Erythroblast (primary cell): ENCODE measurements at regions not wholly inside any gene's neighbourhood (a gene's known extent, or its start where the extent isn't known, plus 50 kb on each side); places are given as distances from the start of the nearest gene placed in this dataset.
"Not testable (repeated sequence)": the region's sequence is repeated elsewhere in the genome, so short reads cannot be mapped to it uniquely, and the experiment has no call there.

ENCODE experiments used
- DNase-seq, 2 experiments: peaks; one replicate each; lab custom pipeline; 2025; lab: John Stamatoyannopoulos, UW
- GATA1 ChIP-seq: IDR thresholded peaks from 2 replicates; pipeline ENCODE4 v1.6.1; 2011; ENCODE audit warnings: low read depth, mild to moderate bottlenecking, control low read depth, low read length, moderate library complexity
- POLR2A ChIP-seq: IDR thresholded peaks from 2 replicates; pipeline ENCODE4 v1.6.1; 2011; ENCODE audit warnings: mild to moderate bottlenecking, low read length

DNA sequence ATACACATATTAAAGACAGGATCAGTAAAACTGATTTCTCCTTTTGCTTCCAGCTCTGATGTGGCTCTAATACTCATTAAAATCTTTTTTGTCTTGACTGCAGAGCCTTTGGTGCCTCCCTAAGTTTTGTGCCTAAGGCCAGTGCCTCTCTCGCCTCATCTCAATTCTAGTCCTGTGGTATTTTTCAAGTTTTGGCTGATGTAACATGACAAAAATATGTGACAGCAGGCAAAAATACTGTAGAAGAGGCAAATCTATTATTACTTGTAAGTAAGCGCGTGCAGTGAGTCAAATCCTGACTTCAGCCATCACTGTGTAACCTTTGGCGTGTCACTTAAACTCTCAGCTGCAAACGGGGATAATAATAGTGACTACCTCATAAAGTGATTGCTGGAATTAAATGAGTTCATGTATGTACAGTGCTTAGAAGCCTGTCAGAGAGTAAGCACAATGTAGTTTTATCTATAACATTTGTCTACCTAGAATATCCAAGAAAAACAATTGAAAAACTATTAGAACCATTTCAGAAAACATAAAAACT, 74.0 kb downstream of the MAB21L3 start:
- TF ChIP-seq POLR2A, result no peak
- no peak for TF ChIP-seq GATA1
- no peak for DNase-seq

DNA sequence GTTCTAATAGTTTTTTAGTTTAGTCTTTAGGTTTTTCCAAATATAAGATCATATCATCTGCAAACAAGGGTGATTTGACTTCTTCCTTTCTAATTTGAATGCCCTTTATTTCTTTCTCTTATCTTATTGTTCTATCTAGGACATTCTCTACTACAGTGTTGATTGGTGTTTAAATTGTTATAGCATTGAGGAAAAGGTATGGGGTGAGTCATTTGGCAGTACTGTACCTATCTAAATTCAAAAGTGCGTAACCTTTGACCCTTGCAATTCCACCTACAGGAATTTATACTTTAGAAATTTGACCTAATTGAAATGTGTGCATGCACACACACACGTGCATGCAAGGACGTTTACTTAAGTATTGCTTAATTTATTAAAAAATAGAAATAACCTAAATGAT, 78.3 kb downstream of the MAB21L3 start:
- TF ChIP-seq GATA1 (no peak), POLR2A (no peak)
- no peak for DNase-seq

DNA sequence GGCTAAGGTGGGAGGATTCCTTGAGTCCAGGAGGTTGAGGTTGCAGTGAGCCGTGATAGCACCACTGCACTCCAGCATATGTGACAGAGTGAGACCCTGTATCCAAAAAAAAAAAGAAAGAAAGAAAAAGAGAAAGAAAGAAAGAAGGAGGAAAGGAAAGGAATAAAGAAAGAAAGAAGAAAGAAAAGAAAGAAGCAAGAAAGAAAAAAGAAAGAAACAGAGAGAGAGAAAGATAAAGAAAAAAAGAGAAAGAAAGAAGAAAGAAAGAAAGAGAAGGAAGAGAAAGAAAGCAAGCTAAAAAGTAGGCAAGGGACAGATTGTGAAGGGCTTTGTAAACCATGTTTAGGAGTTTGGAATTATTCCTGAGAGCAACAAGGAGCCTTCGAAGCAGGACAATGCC, 80.1 kb downstream of the MAB21L3 start:
- no peak for DNase-seq
- TF ChIP-seq POLR2A (no peak), GATA1 (no peak)

DNA sequence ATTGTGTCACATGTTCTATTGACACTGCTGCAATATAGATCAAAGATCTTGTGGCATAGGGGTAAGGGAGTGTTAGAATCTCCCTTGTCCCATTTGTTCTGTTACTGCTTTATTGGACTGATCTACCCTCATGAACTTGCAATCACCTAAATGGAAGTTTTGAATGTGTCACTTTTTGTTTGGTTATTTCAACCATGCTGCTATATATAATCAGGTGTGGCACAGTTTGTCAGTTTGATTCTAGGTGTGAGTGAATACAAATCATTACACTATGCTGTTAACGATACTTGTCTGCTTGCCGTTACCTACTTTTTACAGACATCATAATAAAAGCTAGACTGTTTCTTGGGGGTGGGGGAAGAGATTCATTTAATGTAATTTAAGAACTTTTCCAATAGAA, 82.6 kb downstream of the MAB21L3 start:
- TF ChIP-seq POLR2A (no peak), GATA1 (no peak)
- no peak for DNase-seq

DNA sequence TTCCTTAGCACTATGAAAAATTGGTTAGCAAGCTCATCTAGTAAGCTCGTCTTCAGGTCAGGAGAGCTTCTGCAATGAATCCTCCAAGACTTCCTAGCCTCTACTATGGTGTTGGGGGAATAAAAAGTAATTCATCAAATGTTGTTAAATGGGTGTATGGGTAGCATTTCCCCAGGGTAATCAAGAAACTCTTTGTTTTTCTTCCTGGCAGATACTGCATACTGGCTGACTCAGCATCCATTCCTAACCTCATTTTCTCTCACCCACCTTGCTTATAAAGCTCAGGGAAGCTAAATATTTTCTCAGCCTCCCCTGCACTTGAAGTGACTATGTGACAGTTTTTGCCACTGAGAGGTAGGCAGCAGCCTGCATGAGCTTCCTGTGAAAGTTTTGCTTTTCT, 83.4 kb downstream of the MAB21L3 start:
- TF ChIP-seq POLR2A (no peak), GATA1 (no peak)
- no peak for DNase-seq

DNA sequence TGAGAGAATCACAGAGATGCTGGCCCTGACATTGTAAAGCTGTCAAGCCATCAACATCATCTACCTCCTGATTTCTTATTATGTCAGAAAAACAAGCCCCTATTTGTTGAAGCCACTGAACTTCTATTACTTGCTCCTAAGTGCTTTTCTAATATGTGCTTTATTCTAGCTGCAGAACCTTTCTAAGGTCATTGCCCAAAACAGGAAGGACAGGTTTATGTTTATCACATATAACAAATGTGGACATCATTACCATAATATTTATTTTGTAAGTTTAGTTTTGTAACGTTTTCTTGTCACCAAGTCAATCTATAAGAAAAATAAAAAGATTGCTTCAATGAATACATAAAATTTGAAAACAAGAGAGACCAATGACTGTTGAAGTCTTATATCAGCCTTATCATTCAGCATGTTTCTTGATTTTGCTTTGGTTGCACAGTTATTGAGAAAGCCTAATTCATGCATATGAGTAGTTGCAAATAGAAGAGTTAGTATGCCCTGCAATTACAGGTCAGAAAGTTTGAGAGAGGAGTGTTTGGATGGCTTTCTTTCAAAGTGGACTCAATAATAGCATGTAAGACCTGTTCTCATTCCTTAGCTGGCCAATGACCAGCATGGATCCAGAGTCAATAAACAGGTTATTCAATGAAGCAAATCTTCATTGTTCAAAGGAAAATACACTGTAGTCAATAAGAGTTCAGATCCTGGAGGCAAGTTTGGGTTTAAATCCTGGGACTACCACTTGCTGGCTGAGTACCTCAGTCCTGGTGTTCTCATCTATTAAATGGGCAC, 84.1 kb downstream of the MAB21L3 start:
- DNase-seq, result no peak
- no peak for TF ChIP-seq GATA1
- no peak for TF ChIP-seq POLR2A

DNA sequence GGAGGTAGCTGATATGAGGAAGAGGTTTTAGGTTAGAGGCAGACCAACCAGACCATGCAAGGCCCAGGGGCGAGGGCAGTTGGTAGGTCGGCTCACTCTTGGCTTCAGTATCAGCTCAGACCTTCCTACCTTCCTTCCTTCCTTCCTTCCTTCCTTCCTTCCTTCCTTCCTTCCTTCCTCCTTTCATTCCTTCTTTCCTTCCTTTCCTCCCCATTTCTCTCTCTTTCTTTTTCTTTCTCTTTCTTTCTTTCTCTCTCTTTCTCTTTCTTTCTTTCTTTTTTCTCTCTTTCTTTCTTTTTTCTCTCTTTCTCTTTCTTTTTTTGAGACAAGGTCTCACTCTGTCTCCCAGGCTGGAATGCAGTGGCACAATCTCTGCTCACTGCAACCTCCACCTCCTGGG, 89.1 kb downstream of the MAB21L3 start:
- not testable (repeated sequence) for DNase-seq

DNA sequence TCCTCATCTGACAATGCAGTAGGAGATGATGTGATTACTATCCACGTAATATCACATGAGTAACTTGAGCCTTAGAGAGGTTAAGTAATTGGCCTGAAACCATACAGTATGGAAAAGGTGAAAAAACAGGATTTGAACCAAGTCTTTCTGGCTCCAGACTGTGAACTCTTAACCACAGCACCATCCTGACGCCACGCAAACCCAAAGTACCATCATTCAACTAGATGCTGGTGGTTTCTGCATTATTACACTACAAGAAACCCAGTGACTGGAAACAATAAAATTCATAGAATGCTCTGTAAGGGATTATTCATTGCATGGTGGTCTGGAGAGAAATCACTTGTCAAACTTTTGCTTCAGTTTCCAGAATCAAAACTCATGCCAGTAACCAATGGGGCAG, 90.7 kb downstream of the MAB21L3 start:
- DNase-seq, result no peak
- no peak for TF ChIP-seq GATA1
- no peak for TF ChIP-seq POLR2A

DNA sequence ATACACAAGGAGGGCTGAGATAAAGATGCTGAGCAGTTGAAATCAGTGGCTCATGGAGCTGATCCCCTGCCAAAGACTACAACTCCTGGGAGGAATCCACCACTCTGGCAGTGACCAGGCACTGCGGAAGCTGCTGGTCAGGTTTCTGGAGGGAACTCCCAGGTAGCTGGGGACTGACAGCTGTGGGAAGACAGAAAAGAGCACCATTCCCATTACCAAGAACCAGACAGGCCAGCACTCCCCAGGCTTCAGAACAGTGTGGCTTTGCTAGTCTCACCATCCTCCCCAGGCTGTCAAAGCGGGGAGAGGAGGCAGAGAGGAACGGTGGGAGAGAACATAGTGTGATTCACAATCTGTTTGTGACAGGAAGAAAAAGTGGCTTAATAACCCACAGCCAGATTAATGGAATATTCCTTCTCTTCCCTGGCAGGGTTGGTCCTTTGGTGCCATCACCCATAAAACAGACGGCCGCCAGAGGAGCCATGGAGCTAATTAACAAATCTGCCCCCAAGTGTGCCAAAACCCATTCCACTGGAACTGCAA, 92.1 kb downstream of the MAB21L3 start:
- no peak for TF ChIP-seq GATA1
- TF ChIP-seq POLR2A, result no peak
- DNase-seq, result no peak

DNA sequence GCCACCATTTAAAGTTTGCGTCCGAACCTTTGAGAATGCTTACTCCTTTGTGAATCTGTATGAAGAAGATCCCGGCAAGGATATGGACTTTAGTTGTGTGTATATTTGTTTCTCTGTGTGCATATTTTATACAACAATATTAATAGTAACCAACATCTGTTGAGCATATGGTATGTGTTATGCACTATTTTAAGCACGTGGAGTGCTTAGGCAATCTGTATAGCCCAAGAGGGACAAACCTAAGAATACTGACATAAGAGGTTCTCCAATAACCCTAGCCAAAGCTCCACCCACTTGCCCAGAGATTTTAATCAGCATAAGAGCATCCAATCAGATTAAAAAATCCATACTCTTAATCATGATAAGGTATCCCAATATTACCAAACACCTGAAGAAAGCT, 92.7 kb downstream of the MAB21L3 start:
- no peak for DNase-seq
- no peak for TF ChIP-seq GATA1
- no peak for TF ChIP-seq POLR2A

DNA sequence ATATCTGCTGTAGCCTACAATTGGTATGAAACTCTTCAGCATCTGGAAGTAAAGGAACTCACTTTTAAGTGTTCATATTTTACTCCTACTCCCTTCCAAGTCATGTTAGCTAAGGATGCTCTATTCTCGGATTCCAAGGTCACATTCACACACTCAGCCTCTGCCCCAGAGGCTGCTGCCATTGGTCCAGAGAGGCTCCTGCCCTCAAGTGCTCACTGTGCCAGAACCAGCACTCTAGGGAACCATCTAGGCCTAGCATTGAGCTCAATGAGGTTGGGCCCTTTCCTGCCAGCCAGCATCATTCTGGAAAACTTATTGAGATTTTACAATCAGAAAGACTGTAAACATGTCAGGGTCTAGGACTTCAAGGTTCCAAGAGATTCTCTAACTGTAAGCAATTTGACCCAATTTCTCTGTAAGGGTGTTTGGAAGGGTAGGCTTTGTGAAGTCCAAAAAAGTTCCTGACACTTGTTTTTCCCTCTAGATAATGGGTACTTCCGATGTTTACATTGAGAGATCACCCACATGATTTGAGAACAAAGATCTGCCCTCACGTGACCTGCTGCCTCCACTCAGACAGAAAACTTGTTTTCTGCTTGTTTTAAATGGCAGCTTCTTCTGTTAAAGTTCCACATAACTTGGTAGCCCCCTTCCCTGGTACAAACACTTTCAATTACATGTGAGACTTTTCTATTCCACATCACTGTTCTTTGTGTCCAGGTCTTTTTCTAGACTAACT, 94.9 kb downstream of the MAB21L3 start:
- no peak for DNase-seq
- no peak for TF ChIP-seq GATA1
- no peak for TF ChIP-seq POLR2A

DNA sequence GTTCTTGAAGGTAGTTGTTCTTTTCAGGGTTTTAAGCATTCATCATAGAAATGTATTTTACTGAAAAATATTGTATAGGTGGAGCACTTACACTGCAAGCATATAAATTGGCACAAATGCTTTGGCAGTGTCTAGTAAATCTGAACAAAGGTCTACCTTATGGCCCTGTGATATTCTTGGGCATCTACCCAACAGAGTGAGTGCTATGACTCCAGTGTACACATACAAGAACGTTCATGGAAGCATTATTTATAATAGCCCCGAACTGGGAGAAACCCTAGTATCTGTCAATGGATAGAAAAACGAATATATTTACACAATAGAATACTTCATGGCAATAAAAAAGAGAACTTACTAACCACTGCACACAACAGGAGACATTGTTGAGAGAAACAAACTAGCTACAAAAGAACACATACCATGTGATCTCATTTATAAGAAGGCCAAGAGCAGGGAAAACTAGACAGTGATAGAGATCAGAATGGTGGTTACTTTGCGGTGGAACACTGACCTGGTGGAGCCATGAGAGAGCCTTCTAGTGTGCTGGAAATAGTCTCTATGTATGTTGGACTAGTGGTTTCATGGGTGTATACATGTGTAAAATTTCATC, 96.0 kb downstream of the MAB21L3 start:
- TF ChIP-seq GATA1 (no peak), POLR2A (no peak)
- no peak for DNase-seq

DNA sequence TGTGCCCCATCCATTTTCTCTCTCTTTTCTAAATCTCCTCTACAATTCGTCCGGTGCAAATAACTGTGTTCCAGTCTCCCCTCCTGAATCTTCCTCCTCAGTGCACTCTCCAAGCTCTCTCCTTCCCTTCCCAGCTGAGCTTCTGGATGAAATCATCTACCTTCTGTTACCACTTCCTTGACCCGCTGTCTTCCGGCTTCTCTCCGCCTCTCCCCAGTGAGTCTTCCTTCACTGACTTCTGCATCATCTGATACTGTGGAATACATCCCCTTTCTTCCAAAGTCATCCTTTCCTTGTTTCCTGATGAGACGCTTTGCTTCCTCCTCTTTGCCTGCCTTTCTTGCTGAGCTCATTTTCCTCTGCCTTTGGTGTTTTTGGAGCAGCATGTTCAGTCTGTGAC, 96.9 kb downstream of the MAB21L3 start:
- no peak for DNase-seq
- TF ChIP-seq POLR2A, result no peak
- no peak for TF ChIP-seq GATA1

DNA sequence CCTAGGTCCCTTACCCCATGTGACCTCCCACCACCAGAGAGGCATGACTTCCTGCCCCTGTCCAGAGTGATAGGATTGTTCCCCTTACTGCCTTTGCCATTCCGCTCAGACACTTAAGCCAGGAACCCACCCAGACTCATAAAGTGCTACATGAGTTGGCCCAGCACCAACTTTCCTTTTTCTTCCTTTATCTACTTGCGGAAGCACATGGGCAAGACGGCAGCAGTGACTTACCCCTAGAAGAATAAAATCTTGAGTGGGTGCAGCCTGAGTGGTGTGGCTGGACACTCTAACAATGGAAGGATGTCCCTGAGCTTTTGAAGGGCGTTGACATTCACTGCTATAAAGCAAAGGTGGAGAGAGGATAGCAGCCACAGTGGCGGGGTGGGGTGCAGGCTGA, 100.1 kb downstream of the MAB21L3 start:
- no peak for DNase-seq
- TF ChIP-seq GATA1 (no peak), POLR2A (no peak)
